Left forelimb (tissue), 1 donor: ENCODE measurements at regions not wholly inside any gene's neighbourhood (a gene's known extent, or its start where the extent isn't known, plus 50 kb on each side); places are given as distances from the start of the nearest gene placed in this dataset.

ENCODE experiments used
- DNase-seq: peaks from one replicate; pipeline ENCODE4 v3.0.0-alpha.2; 2018; ENCODE audit warnings: low spot score

DNA sequence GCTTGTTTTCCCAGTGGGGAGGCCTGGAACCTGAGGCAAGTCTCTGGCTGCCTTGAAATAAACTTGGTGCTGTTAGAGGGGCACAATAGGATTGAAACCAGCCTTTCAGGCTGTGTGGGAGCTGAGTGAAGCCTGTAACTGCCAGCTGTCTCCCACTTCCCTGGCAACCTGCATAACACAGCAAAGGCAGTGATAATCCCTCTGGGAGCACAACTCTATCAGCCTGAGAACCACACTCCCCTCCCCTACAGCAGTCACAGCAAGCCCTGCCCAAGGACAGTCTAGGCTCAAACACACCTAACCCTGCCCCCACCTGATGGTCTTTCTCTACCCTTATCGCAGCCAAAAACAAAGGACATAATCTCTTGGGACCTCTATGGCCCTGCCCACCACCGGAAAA lies 683.8 kb upstream of the ATXN8OS start:
- DNase-seq: no peak

DNA sequence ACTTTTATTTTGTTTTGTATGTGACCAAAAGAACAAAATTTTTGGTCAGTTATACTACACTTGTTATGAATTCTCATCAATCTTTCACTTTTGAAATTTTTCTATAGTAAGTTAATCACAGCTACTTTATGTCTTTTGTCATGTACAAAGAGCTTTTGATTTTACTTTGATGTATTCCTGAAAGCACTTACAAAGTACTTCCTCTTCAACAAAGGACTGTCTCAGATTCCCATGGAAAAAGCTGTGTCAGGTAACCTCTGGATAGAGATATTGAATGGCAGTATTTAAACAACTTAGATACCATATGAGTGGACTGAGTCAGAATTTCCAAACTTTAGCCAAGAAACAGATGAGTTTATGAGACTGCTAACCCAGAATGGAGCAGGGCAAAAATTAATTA lies 689.3 kb upstream of the ATXN8OS start:
- no peak for DNase-seq

DNA sequence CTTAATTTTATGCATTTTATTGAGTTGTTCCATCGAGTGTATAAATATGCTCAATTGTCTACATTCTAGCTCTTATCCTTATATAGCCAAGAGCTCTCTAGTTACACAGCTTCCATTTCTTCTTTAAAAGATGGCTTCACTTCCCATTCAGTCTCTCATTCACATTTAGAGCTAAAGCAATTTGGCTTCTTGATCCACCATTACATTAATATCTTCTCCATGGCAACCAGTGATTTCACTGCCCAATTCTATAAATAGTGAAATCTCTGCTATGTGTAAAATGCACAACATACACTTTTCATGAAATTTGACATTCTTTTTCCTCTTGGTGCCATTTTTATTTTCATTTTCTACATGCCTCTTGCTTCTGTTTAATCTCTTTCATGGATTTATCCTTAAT lies 696.9 kb upstream of the ATXN8OS start:
- DNase-seq: no peak

DNA sequence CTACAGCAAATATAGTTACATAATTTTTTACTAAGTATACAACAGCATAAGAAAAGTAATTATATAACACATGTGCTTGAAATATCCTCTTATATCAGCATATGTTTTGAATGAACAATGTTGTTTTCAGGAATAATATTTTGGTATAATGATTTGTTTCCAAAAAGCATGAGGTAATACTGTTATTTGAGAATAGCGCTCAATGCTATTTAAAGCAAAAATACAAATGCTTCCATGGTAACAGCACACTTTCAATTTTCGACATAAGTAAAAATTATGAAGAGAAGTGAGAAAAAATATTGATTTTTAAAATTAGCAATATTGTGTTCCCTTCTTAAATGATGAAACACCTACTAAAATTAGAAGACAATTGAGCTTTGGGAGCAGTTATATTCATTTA lies 715.9 kb upstream of the ATXN8OS start:
- DNase-seq: no peak

DNA sequence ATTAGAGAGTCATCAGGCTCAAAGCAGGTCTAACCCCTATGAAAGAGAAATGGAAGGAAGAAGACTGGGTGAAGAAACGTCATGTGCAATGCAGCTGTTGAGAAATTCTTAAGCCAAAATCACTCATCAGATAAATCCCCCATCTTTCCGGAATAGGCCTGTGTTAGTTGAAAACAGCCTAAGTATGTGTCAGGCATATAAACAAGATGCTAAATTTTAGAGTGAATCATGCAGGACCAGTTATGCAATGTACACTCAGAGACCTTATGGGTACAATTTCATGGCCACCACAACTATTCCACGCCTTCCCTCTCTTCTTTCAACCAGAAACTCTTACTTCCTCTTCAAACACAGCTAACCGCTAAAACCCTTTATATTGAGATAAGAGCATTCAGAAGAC lies 717.7 kb upstream of the ATXN8OS start:
- no peak for DNase-seq

DNA sequence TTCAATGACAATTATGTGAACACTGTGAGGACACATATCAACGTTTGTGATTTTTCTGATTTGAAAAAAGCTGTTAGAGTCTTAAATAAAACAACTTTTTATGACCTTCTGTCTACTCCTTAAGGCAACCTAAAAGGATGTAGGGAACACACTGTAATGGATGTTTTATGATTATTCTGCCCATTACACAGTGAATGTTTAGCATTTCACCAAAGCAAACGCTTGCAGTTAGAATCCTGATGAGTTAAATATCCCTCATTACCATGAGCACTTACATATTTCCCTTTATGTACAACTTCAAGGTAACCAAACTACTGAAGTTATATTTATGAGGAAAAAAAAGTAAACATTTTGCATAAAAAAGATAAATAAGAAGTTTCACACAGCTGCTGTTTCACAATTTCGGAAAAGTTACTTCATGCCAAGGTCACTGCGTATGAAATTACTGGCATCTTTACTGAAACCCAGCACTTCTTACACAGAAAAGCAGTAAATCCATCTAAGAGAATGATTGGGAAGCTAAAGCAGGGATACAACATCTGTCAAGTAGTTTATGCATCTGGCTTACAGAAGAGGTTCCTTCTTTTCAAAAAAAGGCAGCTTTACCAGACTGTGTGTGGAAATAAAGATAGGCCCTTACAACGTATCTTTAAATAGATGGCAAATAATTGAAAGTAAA lies 733.7 kb upstream of the ATXN8OS start:
- no peak for DNase-seq

DNA sequence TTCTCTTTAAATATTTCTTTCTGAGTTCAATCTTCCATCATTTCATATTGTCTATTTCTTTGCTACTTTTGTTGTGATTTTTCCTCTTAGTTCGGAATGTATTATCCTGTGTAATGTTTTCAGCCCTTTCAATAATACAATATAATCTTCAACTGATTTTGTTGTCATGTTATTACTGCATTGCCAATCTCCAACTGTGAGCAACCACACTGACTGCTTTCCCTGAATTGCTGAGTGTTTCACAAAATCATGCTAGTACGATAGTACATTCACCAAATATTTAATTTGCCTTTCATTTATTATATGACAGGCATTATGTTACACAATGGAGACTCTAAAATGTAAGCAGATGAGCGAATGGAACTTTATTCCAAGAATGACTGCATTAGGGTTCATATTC lies 744.3 kb upstream of the ATXN8OS start:
- DNase-seq: no peak

DNA sequence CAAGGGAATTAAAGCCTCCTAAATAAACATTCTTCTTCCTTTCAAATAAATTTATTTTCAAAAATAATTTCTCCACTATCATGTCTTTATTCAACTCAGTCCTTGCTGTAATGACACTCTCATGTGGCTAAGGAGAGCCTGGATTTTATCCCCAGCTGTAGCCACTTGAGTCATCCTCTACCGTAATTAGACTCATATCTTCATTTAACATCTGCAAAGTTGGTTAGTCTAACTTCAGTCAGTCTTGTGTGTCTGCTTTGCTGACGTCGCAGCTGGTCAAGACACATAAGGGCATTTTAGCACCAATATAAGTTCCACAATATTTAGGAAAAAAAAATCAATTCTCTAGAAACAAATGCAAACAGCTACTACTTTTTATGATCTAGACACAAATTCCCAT lies 776.4 kb upstream of the ATXN8OS start:
- DNase-seq: no peak

DNA sequence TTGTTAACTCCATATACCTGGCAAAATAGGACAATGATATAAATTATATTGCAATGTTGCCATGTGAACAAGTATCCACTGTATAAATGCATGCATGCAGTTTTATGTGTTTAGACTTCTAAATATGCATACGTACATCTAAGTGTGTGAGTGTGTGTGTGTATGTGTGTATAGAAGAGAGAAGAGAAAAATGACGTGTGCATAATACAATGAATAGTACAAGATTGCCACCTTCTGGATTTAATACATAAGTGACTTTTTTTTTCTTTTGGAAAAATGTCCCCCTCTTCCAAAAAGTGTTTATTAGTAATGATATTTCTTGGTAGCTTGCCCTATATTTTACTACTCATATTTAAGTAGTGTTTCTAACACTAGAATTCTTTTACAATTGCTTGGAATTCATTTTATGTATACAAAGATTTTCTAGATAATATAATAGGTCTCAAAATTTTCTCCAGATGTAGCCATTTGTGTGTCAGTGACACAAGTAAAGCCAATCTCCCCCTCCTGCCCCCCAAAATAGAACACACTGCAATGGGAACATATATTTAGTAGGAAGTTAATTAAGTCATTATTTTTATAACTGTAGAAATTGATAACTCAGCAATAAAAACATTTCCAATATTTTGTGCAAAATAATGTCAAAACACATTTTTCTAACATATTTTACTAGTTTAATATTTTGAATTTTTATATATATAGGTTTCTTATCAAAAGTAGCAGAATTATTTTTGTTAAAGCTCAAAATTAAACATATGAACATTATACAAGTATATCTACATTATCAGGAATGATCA lies 783.3 kb upstream of the ATXN8OS start:
- DNase-seq: no peak

DNA sequence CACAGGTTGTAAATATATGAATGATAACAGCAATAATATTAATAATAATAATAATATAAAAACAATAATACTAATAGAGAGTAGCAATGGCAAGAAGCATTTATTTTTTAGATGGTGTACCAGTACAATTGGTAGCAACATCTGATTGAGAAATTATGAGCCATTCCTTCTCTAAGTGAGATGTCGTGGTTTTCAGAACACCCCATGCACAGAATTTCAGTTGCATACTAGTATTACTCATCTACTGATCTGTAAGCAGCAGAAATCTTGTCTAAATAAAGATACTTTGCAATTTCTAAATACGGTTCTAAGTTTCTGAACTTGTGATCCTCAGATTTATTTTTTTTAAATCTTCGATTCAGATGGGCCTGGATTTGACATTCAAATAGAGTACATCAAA lies 788.0 kb upstream of the ATXN8OS start:
- DNase-seq: no peak

DNA sequence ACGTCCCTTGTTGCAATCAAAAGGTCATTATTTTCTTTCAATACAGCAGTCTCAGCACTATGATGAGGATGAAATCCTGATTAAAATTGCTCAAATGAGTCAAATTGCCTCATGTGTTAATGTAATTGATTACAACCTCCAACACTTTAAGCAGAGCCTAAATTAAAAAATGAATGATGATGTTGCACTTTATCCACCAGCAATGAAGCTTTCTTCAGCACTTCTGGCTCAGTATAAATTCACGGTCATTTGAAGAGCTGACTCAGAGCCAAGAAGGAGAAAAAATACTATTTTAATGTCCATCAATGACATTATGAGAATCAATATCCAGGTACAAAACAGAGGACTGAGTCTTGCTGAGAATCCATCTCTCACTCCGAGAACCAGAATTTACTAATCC lies 792.6 kb upstream of the ATXN8OS start:
- no peak for DNase-seq

DNA sequence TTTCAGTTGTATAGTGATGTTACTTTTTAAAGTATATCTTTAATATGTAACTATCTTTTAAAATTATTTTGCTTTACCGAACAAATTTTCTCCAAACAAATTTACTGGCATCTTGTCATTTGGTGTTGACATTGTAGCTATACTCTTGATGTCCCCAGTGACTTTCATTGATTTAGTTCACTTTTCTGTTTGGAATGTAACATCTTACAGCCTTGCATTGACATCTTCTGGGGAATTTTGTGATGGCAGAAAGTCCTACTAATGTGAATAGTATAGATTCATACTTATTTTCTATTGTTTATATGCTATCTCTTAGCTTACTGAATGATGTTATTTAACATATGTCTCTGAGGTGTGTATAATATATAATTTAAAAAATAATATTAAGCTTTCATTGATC lies 800.9 kb upstream of the ATXN8OS start:
- no peak for DNase-seq

DNA sequence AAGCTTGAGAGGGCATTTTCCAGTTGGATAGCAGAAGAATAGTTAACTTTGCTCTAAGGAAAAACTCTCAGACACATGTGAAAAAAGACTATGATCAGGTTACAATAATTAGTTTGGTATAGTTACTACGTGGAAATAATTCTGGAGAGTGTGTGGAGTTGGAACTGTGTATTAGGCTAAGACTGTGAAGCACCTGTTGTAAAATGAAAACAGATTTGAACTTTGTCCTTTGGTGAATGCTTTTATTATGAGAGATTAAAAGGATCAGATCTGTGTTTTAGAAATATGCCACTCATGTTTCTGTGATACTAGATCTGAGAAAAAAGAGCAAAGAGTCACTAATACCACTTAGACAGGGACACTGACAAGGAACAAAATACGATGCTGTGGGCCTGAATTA lies 807.5 kb upstream of the ATXN8OS start:
- no peak for DNase-seq

DNA sequence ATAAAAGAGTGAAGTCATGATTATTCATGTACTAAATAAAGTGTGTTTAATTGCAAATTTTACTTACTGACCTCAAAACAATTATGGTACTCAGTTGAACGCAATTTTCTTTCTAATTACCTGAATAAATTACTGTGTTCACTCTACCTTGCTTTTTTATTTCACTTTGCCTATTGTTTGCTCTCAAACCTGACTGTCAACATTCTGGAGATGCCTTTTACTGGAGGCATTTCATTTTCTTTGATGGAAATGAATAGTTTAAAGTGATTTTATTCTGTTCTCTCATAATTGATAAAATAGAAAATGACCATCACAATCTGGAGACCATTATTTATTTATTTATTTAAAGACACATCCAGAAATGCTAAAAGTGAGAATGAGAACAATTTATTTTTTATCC lies 811.5 kb upstream of the ATXN8OS start:
- no peak for DNase-seq

DNA sequence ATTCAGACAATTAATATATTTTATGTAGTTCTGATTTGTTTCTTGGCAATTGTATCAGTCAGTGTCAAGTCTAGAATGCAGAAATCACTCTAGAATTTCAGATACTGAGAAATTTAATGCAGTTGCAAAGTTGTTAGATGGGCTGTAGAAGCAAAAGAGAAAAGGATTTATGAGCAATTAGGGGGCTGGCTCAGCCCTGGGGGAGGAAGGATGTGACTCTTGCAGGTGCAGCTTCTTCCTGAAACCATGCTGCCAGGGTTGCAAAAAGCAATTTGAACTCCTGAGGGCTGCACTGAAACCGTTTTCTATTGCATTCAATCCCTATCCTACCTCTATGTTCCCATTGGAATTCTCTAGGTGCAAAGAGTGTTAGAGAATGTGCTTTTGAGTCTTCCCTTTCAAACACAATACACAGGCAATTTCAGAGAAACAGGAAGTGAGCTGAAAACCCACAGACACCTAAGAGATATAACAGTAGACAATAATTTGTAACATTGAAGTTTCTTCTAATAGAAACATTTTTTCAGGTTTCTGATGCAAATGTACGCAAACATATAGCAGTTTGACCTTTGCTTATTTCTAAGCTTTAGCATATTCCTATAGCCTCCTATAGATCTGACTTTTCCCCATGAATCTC lies 814.7 kb upstream of the ATXN8OS start:
- DNase-seq: no peak

DNA sequence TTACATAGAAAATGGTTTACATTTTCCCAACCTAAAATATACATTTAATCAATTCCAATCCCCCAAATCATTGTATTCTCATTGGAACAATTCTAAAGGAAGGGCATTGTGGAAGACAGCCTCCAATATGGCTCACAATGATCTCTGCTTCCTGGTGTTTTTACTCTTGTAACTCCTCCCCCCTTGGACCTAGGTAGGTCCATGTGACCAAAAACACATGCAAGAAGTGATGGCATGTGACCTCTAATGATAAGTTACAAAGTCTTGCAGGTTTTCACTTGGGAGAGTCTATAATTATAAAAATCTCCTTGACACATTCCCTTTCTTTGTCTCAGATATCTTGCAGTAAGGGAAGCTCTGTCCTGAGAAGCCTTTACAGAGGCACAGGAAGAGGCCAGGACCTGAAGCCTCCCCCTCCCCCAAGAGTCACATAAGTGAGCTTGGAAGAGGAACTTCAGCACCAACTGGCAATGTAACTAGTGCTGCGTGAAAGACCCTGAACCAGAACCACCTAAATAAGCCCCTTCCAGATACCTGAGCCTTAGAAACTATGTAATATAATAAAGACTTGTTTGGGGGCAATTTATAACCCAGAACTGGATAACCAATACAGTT lies 816.2 kb upstream of the ATXN8OS start:
- no peak for DNase-seq

DNA sequence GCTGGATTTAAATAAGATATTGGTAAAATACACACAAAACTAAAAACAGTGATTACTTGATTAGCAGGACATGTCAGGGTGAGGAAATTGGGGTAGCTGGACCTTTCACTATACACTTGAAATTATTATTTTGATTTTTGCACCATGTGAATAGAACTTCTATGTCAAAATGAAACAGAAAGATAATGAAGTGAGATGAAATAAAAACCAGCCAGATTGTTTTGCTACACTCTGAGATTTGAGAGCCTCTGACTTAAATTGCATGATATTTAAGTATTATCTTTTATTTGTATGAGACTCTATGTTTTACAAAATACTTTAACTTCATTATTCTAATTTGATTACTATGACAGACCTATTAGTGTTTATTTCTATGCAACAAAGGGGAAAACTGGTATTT lies 819.6 kb upstream of the ATXN8OS start:
- DNase-seq: no peak

DNA sequence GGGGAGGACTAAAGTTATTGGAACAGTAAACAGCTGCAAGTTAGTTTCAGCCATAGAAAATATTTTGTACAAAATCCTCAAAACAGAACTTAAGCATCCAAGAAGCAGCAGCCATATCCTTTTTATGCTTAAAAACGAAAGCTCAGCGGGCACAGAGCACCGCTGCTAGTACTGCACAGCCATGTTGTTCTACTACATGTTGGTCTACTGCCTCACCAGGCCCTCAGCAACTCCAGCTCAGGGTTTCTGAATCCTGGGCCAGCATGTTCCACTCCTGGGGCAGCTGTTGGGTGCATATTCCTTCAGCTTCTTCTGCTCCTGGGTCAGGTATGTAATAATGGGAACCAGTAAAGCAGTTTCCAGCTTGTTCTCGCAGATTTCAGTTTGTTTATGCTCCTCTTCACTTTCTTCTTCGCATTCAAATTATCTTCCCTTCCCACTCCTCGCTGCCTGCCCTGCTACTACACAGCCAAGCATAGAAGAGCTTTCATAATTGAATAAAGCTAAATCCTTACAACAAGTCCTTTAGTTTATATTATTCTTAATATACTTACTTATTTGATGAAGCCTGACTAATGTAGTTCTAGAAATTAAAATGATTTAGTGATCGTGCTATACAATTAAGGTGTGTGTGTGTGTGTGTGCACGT lies 820.5 kb upstream of the ATXN8OS start:
- DNase-seq: no peak

DNA sequence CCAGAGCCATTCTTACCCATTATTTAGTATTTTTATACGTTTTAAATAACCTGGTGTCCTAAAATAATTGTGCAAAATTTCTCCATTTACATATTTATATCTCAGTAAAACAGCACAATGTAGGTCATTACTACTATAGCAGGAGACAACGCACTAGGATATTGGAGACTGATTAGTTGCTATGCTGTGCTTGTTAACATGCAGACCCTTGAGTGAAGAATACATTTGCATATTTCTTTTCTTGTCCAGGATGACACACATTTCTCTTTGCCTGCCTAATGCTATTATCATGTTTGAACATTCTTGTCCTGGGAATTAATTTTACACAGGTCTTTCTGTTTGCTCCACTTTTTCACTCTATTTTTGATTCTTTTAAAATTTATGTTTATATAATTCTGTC lies 823.8 kb upstream of the ATXN8OS start:
- no peak for DNase-seq

DNA sequence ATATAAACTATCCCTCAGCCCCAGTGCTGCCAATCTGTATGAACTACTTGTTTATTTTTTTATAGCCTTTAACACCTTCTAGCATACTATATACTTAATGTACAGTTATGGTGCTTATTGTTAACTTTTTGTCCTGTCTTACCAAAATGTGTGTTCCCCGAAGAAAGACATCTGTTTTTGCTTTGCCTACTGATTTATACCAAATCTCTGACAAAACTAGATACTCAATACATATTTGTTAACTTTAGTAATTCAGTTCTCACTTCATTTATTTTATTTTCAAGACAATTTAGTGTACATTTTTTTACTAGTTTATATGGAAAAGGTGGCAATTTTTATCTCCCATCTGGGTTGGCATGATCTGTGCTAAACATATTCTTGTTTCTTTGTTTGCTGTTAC lies 824.3 kb upstream of the ATXN8OS start:
- no peak for DNase-seq

DNA sequence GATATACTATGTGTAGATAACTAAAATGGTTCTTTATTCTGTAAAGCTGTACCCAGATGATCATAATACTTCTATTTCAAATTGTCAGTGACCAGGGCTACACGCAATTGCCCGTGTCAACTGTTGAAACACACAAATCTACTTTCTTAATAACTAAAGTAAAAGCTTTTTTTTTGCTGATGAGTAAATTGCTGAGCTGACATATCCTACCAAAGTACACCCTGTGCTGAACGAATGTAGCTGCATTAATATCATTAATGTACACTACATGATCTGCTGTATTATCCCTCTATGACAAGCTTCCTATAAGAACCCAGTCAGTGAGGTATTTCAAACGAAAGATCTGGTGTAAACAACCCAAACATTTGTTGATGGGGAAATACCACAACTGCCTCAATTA lies 827.2 kb upstream of the ATXN8OS start:
- no peak for DNase-seq

DNA sequence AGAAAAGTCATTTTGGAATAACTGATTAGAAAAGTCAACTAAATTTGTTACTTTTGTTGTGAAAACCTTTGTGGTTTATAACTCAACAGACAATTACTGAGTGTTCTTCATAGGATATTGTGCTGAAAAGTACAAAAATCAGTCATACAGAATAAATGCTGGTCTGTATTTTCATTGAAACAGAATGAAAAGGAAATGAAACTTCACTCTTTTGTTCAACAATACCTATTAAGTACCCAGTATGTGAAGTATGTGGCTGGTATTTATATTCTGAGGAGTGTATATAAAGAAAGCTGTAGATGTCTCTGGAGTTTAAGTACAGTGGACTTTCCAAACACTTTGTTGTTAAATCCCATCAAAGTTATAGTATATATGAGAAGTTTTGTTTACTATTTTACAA lies 828.4 kb upstream of the ATXN8OS start:
- no peak for DNase-seq

DNA sequence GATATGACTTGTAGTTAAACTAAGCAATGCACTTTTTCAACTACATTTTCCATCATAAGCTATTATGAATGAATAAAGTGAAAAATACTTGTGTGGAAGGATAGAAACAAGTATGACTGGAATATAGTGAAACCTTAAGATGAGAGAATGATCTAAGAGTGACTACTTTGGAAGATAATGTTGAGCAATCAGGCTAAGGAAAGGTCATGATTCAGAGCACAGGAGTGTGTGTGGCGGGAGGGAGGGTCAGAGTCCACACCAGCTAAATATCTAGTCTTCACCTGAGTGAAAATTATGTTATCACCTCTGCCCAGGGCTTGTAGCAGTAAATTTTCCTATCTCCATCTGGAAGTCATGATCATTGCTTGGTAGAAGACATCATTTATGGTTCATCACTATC lies 833.4 kb upstream of the ATXN8OS start:
- DNase-seq: no peak
